Activated gamma-delta T cell (primary cell): ENCODE measurements at regions not wholly inside any gene's neighbourhood (a gene's known extent, or its start where the extent isn't known, plus 50 kb on each side); places are given as distances from the start of the nearest gene placed in this dataset.

Experiments used
- DNase-seq: peaks from one replicate; lab custom pipeline; 2025; lab: John Stamatoyannopoulos, UW

- DNase-seq: no peak
These were observed 67.9 kb upstream of the API5 start for GRCh38 chr11:43243927-43244326.

- DNase-seq: no peak
These were observed 66.3 kb upstream of the API5 start for GRCh38 chr11:43245466-43245865.

- DNase-seq: no peak
These were observed 61.5 kb upstream of the API5 start for GRCh38 chr11:43250309-43250708.

GRCh38 chr11:43261775-43262174, 50.0 kb upstream of the API5 start:
- no peak for DNase-seq
